ENCODE measurements at regions not wholly inside any gene's neighbourhood (a gene's known extent, or its start where the extent isn't known, plus 50 kb on each side); places are given as distances from the start of the nearest gene placed in this dataset.

- DNase-seq, result no peak
Observed at GRCh38 chr5:89010512-89010911, 127.5 kb upstream of the MEF2C start.

DNA sequence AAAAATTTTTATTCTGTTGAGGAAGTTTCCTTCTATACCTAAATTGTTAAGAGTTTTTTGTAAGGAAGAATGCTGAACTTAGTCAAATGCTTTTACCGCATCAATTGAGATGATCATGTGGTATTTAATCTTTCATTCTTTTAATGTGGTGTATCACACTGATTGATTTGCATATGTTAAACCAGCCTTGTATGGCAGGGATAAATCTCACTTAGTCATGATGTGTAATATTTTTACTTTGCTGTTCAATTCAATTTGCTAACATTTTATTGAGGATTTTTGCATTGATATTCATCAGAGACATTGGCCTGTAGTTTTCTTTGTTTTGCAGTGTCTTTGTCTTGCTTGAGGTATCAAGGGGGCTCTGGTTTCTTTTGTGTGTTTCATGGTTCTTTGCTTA lies 125.3 kb upstream of the MEF2C start:
- no peak for DNase-seq

GRCh38 chr5:89005990-89006389 lies 123.0 kb upstream of the MEF2C start:
- peak; percentile 12 for DNase-seq

DNA sequence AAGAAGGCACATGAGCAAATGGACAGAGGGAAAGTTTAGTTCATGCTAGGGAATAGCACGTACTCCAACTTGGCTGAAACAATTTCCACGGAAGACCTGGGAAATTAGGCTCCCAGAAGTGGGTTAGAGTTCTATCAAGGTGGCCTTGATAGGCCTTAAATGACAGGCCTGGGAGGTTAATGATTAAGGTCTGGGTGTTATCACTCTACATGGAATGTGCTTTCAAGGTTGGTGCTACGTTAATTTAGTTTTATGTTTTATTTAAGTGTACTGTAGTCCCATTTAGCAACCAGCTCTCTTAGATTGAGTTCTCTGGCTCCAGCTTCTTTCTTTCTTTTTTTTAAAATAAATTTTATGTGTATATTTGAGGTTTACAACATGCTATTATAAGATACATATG lies 121.4 kb upstream of the MEF2C start:
- DNase-seq, result no peak

DNA sequence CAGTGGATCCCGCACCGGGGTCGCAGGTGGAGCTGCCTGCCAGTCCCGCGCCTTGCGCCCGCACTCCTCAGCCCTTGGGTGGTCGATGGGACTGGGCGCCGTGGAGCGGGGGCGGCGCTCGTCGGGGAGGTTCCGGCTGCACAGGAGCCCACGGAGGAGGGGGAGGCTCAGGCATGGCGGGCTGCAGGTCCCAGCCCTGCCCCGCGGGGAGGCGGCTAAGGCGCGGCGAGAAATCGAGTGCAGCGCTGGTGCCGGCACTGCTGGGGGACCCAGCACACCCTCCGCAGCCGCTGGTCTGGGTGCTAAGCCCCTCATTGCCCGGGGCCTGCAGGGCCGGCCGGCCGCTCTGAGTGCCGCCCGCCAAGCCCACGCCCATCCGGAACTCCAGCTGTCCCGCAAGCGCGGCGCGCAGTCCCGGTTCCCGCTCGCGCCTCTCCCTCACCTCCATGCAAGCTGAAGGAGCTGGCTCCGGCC lies 120.6 kb upstream of the MEF2C start:
- no peak for DNase-seq

DNA sequence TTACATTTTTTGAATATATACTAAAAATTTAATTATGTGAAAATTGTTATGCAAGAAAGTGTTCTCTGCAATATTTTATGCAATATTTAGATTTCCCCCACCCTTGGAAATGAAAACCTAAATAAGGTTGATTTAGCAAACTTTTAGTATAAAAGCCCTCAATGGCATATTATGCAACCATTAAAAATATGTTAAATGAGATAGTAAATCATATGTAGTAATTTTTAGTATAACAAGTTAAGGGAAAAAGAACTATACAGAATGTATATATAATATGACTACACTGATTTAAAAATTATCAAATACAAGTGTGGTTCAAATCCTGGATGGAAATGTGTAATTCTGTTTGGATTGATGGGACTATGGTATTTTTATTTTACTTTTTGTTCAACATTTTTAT lies 116.9 kb upstream of the MEF2C start:
- DNase-seq, result no peak

- DNase-seq, result no peak
Observed at GRCh38 chr5:88997937-88998336, 115.0 kb upstream of the MEF2C start.

GRCh38 chr5:88984040-88984439 lies 101.1 kb upstream of the MEF2C start:
- DNase-seq, result no peak

DNA sequence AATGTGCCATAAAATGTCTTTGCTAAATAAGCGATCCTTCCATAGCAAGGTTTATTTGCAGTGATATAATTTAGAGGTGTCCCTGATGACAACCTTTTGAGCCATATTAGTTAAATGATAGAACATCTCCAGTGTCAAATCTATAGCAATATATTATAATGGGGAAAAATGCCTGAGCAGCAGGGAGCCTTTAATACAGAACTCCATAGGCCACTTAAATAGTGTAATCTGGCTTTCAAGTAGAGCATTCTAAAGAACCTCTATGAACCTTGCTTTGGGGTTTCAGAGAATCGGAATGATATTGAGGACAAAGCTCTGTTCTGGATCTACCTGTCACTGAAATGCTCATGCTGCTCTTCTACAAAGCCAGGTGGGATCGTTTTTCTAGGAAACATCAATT lies 96.7 kb upstream of the MEF2C start:
- no peak for DNase-seq

DNA sequence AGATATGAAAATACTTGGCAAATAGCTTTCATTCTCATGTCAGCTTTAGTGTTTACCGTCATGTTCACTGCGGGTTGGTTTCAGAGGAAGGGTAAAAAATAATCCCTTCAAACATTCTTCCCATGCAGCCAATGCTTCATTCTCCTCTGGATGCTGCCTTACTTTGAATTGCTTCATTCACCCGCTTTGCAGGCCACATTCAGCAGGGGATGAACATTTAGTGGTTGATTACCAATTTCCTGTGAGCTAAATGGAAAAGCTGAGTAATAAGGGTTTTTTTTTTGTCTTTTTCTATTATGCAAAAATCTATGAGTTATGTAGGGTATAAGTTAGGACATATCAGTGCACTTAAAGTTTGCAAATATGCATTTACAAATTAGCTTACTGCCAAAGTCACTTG lies 96.3 kb upstream of the MEF2C start:
- peak; percentile 39 for DNase-seq

DNA sequence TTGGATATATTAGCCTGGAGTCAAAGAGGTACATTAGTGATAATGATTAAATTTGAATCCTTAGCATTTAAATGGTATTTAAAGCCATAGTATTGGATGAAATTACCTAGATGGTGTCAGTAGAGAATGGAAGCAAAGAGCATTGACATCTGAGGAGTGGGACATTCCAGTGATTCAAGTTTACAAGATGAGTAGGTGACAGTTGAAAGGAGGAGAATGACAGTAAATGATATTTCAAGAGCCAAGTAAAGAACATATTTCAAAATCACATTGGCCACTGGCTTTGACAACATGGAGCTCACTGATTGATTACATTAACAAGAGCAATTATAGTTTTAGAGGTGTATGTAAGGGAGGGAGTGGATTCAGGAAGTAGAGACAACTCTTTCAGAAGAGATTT lies 93.9 kb upstream of the MEF2C start:
- DNase-seq, result no peak

DNA sequence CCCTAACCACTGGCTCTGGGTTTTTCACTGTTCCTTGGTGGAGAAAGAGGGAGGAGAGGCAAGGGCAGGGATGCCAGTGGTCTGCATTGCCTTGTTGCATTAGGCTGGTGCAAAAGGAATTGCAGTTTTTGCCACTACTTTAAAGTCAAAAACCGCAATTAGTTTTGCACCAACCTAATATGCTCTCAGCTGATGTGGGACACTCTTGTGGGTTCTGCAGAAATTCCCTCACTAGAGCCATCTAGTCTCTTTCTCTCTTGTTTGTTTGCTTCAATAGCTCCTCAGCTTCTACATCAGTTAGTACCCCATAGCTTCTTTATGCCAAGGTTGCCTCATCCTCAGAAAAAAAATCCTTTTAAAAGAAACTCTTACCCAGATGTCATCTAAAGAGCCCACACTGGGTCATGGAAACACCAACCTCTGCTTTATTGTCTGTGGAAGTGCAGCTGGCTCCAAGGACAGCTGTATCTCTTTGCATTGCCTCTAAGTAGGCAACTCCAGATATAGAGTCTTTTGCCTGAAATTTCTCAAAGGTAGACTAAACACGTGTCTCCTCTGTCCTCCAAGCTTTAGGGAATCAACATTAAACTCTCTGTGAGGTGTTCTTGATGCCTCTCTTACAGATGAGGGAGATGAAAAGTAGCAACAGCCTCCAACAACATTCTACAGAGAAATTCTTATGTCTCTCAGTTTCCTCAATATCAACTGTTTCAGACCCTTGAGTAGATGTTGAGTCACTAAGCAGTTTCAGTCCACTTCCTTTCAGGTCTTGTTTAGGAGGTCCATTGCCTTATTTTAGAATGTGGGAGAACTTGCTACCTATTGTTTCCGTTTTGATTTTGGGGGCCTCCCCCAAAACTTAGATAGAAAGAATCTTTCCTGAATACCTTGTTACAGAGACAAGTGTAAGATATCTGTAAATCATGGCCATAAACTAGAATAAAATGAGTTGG lies 84.9 kb upstream of the MEF2C start:
- no peak for DNase-seq

GRCh38 chr5:88964831-88965230 lies 81.8 kb upstream of the MEF2C start:
- no peak for DNase-seq

- no peak for DNase-seq
Observed at GRCh38 chr5:88957013-88957412, 74.0 kb upstream of the MEF2C start.

- DNase-seq, result no peak
Observed at GRCh38 chr5:88956416-88956815, 73.4 kb upstream of the MEF2C start.

- no peak for DNase-seq
Observed at GRCh38 chr5:88955403-88955802, 72.4 kb upstream of the MEF2C start.

- DNase-seq, result no peak
Observed at GRCh38 chr5:88954511-88954910, 71.5 kb upstream of the MEF2C start.

GRCh38 chr5:88952996-88953643 lies 70.1 kb upstream of the MEF2C start:
- DNase-seq, result no peak

GRCh38 chr5:88952344-88952743 lies 69.4 kb upstream of the MEF2C start:
- no peak for DNase-seq

DNA sequence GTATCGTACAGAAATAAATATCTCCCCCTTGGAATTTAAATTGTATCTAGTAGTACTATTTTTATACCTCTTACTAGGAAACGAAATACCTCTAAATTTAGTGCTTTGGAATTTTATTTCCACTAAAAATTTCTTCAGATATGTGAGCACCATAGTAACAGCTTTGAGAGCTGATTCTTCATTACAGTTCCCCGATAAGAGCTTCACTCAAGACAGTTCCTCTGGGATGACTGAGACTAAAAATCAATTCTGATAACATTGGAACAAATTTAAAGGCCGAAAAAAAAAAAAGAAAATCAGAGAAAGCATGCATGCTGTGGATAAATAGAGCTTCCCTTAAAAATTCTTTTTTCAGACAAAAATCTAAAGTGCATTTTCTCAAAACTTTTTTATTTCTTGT lies 68.5 kb upstream of the MEF2C start:
- no peak for DNase-seq

- DNase-seq, result no peak
Observed at GRCh38 chr5:88948746-88949600, 66.0 kb upstream of the MEF2C start.

GRCh38 chr5:88944751-88945531 lies 62.0 kb upstream of the MEF2C start:
- DNase-seq, result no peak

DNA sequence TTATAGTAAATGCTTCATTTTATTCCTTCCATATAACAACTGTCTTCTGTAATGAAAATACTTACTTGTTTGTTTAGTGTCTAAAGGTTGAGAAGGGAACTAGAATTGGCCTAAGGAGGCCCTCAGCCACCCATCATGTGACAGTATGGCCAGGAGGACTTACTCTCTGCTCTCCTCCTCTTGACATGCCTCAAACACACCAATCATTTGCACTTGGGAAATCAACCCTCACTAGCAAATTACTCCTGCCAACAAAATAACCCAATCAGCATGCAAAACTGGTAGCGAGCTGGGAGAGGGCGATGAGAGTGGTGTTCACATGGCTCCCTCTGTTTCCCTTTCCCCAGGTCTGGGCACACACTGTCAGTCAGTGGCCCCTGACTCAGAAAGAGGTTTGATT lies 58.6 kb upstream of the MEF2C start:
- DNase-seq, result no peak
